Ecto neural progenitor cell (in vitro differentiated cells): ENCODE measurements at regions not wholly inside any gene's neighbourhood (a gene's known extent, or its start where the extent isn't known, plus 50 kb on each side); places are given as distances from the start of the nearest gene placed in this dataset.

Experiments
- DNase-seq: peaks from one replicate; pipeline ENCODE4 v3.0.0-alpha.2; 2018; ENCODE audit warnings: low spot score

DNA sequence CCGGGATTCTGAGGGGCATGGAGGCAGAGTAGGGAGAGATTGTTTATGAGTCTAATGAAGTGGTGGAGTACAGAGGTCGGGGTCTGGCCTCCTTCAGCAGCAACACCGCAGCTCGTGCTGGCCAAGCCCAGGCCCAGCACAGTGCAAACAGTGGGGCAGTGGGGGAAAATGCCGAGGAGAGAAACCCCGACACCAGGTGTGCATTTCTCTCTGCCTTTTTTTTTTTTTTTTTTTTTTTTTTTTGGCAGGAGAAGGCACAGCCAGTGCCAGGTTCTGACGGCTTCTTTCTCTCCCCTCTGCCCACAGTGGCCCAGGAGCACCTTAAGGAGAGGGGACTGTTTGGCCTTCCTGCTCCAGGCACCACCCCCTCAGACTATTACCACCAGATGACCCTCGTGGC is 219.3 kb downstream of the GLI2 start:
- no peak for DNase-seq

DNA sequence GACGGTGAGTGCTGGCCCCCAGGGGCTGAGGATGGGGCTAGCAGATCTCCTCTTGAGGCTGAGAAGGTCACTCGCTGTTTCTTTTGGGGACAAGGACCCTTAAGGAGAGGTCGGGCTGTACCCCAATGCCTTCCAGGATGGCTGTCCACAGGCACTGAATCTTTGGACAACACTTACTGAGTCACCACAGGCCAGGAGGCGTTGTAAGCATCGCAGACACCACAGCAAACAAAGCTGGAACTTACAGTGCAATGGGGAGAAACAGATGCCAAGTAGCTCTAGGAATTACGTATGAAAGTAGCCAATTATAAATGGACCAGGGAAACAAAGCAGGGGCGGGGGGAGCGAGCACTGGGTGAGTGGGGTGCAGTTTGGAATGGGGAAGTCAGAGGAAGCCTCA is 219.8 kb downstream of the GLI2 start:
- DNase-seq = no peak

DNA sequence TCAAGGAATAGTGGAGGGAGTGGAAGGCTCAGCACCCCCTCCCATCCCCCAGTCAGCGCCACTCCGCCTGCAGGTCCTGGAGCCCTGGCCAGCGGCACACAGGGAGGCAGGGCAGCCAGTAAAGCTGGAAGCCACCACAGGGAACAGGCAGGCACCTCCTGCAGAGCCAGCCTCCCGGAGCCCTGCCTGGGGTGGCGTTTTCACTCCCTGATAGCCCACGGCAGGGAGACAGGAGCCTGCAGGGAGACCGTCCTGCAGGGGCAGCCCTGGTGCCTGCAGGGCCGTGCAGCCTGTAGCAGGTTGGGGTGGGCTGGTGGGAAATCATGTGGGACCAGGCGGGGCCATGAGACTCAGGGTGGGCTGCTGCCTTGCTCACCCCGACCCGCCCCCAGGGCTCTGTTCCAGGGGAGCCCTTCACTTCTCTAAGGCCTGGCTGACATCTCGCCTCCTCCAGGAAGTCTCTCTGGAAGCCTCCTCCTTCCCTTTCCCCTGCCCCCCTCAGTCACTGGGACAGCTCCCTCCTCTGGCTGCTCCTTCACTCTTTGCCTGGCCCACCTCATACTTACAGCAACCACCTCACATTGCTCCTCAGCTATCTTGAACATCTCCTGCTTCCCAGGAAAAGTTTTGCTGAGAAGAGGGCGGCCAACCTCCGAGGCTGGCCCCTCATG is 221.0 kb downstream of the GLI2 start:
- DNase-seq = no peak

DNA sequence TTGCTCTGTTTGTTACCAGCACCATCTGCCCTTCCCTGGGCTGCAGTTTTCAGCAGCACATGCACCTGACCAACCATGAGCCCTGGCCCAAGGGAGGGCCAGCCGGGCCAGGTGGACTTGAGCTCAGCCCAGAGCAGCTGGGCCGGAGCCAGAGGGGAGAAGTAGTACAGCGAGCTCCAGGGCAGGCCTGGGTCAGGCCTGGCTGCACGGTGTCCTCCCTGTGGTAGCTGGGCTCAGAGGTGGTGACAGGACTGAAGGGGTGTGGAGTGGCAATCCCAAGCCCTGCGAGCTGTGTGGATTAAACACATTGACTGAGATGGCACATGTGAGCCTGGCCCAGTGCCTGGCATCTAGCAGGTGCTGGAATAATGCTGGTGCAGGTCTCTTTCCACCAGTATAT is 222.2 kb downstream of the GLI2 start:
- DNase-seq = no peak

DNA sequence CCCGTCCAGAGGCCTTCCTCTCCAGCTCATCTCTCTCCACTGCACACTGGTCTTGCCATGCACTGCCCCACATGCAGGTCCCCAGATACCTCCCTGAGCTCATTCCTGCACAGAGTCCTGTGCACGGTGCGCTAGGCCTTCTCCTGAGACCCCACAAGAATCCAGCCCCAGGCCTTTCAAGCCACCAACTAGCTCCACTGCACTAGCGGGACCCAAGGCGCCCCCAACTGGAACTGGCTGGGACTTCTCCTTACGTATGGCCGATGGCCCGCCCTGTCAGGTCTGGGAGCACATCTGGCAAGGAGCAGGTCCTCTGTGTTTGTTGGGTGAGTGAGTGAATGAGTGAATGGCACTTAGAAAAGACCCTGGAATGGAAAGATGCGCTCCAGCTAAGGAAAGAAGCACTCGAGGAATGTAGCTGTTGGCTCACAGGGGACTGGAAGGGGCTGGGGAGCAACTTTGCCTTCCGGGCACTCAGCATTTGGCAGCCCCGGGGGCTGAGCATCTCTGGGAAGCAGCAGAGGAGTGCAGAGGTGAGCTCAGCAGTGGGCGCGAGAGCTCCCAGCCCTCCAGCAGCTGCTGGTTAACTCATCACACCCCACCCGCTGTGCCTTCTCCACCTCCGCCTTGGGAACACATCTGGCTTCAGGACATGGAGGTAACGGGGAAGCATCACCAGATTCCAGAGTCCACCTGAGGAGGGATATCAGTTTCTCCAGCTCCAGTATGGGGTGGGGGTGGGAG is 223.1 kb downstream of the GLI2 start:
- DNase-seq = peak; percentile 81

DNA sequence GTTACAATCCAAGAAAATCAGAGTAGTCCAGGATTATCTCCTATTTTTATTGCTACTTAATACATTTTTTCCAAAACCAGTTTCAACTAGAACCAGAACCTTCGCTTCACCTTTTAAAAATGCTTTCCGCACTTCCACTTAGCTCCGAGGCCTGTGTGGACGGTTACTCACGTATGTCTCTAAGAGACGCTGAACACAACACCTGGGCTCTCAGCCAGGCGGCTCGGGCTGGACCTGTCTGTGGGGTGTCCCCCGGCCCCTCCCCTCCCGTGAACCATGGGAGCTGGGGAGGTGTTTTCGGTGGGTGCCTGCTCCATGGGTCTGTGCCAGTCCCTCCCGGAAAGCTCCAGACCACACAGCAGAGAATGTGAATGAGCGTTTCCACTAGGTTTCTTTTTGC is 223.8 kb downstream of the GLI2 start:
- DNase-seq = no peak

DNA sequence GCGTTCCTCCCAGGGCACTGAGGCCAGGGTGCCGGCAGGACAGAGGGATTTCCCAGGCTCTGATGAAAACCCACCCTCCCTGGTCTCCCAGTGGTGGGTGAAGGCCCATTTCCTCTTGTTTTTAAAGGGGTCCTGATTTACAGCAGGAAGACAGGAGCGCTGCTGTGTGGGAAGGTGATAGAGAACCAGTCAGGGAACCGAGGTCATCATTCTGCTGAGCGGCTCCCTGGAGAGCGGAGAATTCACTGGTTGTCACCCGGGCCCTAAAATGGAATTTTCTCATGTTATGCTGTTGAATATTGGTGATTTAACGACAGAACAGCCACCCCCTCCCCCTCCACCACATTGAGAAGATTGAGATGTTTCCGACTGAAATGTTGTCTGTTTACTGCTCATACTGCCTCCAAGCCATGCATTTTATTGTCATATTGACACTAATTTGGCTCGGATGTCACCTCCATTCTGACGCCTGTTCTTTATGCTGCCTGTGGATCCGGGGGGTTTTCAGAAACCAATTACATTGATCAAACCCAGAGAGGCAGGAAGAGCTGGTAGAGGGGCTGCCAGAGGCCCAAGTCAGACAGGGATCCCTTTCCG is 225.2 kb downstream of the GLI2 start:
- no peak for DNase-seq

DNA sequence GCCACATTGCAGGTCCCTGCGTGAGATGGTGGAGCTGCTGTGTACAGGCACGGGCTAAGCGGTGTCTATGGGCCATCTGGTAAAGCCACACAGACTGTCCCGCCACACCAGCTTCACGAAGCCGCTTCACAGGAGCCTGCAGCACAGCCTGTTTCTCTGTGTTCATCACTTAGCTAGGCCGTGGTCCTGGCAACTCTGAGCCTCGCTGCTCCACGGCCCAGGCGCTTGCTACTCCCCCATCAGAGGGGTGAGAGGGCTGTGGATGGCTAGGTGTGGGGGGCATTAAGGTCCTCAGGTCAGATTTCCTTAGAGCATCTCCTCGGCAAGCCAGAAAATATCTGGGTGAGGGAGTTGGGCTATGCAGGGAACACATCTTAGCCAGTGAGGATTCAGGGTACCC is 225.7 kb downstream of the GLI2 start:
- no peak for DNase-seq

DNA sequence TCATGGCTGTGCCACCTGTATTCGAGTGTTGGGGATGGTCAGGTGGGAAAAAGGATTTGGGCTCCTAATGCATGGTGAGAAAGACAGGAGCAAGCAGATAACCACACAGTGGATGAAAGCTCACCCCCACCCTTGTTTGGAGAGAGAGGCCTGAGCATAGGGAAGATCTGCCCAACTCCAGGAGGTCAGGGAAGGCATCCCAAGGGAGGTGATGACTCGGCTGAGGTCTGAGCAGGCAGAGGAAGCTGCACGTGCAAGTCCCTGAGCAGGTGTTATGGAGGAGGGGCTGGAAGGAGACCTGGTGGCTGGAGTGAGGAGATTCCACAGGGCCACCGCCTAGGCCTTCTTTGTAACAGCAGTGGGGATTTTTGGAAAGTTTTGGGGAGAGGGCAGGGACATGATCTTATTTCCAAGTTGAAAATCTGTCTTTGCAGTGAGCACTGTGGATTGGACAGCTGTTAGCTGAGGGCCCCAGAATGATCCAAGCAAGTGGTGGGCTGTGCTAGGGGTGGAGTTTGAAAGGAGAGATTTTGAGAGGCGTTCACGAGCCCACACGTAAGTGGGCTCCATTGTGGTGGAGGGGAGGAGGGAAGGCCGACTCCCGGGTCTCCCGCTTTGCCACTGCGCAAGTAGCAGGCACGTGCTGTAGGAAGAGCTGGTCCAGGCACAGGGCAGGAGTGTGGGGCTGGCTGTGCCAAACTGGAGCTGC is 228.5 kb downstream of the GLI2 start:
- DNase-seq = no peak

DNA sequence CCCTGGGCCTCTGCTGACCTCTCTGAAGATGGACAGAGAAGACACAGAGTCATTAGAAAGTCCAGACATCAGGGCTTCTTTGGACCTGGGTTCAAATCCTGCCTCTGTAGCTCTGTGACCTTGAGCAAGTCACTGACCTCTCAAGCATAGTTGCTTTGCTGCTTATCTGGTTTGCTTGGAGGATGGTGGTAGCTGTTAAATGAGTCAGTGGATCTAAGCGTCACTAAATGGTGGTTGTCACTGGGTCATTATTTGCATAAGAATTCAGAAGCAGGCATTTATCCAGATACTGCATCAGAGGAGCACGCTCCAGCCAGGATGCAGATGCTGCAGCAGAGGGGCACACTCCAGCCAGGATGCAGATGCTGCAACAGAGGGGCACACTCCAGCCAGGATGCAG is 229.2 kb downstream of the GLI2 start:
- no peak for DNase-seq

DNA sequence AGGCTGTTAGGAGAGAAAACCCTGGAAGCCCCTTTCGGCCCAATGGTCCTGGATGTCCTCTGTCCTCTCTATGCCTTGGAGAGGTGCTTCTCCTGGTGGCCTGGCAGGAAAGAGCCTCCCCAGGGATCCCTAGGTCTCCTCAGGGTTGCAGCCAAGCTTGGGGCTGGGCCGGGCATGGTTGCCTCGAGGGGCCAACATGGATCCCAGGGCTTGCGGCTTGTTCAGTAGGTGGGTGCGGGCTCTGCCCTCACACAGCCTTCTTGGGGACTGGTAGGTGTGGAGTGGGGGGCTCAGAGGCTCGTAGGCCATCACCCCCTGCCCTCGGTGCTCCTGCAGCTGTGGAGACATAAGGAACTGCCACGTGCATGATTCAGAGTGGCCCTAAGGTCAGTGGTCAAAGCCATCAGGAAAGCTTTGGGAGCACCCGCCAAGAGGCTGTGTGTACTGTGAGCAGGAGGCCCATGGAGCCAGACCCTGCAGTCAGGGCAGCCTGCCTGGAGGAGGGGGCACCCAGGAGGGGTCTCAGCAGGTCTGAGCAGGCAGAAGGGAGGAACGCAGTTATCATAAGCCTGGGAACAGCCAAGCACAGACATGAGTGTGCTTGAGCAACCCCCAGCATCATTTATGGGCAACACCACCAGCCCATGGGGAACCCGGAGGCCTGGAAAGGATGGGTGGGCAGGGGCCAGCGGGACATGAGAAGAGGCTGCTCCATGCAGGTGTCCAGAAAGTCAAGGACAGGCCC is 231.0 kb downstream of the GLI2 start:
- no peak for DNase-seq

DNA sequence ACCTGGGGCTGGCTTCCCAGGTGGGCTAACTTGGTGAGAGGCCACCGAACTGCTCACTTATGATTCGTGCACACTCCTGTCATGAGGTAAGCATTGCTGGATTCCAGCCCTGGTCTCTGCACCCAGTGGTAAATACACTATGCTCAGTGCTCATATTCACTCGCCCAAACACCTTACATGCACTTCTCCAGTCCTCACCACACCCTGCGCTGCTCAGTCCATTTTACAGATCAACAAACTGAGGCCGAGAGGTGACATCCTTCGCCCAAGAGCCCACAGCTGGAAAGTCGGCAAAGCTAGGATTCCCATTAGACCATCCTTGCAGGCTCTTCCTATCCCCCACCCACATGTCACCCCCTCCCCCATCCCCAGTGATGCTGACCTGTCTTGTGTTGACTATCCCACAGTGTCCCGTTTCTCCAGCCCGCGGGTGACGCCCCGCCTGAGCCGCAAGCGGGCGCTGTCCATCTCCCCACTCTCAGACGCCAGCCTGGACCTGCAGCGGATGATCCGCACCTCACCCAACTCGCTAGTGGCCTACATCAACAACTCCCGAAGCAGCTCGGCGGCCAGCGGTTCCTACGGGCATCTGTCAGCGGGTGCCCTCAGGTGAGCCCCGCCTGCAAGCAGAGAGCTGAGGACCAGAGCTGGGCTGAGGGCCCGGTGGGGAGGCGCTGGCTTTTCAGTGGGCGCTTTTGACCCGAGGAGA is 232.8 kb downstream of the GLI2 start:
- no peak for DNase-seq

DNA sequence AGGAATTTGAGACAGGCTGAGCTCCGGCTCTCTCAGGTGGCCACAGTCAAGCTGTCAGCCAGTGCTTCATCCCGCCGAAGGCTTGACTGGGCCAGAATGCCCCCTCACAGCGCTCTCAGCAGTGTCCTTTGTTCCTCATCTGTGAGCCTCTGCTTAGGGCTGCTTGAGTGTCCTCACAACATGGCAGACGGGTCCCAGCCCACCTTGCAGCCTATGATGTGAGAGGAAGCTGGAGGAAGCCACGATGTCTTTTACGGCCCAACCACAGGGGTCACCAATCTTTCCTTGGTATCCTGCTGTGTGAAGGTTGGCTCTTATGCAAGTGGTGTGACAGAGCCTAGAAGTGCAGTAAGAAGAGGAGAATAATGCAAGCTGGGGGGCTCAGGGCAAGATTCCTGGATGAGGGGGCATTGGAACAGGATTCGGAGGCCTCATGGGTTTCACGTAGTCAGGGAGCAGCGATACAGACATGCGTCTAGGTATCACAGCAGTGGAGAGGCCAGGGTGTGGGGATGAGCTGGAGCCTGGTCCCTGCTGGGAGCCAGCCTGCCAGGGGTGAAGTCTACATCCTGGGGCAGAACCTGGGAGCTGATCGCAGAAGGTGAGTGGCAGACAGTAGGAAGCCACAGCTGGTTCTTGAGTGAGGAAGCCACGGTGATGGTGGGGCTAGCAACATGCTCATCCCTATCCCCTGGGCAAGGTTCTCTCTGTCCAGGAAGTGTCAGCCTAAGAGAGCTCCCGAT is 234.1 kb downstream of the GLI2 start:
- DNase-seq = no peak

DNA sequence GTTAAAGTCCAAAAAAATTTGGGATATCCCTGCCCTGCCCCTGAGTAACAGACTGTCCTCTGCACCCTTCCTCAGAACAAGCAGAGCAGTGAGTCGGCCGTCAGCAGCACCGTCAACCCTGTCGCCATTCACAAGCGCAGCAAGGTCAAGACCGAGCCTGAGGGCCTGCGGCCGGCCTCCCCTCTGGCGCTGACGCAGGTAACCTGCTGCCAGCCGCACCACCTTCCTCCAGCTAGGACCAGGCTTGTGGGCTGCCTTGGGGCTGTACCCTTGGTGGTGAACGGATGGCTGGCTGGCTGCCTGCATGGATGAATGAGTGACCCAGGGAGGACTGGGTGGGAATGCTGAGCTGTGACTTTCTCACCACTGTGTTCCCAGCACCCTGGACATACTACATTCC is 236.2 kb downstream of the GLI2 start:
- no peak for DNase-seq

DNA sequence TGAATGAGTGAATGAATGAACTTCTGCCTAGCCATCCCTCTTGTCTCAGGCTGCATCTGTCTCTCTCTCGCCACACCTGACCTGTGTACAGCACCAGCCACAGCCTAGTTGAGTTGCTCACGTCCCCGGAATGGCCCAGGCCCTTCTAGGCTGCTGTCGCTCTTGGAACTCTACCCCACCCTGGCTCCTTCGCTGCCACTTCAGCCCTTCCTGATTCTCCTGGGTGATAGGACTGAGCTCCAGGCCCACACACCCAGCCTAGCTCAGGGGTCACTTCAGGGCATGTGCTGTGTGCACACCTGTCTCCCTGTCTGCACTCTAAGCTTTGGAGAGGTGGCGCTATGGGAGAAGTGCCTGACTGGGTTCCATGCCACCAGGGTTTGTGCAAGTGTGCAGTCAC is 236.6 kb downstream of the GLI2 start:
- DNase-seq = no peak

DNA sequence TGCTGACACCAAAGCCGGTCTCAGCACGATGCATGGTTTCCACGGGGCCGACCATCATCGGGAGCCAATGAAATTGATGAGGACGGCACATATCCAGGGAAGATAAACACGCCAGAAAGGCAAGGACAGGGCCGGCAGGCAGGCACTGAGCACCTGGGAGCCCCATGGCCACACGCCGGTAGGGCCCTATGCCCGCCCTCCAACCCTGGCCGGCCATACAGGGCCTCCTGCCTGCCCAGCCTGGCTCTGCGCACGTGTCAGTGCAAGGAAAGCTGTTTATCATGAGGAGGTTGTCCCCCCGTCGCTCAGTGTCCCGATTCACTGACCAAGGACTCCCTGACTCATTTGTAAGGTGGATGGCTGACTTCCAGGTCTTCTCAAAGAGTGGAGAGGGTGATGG is 237.5 kb downstream of the GLI2 start:
- DNase-seq = no peak

DNA sequence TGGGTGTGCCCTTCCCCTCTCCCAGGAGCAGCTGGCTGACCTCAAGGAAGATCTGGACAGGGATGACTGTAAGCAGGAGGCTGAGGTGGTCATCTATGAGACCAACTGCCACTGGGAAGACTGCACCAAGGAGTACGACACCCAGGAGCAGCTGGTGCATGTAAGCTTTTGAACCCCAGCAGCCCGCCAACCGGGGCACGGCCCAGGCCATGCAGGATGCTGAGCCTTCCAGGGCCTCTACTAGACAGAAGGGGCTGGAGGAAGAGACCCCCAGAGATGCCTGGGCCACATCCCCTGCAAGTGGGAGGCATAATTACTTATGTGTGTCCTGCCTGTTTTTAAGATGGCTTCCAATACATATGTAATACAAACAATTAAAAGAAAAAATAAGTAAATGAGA is 239.3 kb downstream of the GLI2 start:
- no peak for DNase-seq

DNA sequence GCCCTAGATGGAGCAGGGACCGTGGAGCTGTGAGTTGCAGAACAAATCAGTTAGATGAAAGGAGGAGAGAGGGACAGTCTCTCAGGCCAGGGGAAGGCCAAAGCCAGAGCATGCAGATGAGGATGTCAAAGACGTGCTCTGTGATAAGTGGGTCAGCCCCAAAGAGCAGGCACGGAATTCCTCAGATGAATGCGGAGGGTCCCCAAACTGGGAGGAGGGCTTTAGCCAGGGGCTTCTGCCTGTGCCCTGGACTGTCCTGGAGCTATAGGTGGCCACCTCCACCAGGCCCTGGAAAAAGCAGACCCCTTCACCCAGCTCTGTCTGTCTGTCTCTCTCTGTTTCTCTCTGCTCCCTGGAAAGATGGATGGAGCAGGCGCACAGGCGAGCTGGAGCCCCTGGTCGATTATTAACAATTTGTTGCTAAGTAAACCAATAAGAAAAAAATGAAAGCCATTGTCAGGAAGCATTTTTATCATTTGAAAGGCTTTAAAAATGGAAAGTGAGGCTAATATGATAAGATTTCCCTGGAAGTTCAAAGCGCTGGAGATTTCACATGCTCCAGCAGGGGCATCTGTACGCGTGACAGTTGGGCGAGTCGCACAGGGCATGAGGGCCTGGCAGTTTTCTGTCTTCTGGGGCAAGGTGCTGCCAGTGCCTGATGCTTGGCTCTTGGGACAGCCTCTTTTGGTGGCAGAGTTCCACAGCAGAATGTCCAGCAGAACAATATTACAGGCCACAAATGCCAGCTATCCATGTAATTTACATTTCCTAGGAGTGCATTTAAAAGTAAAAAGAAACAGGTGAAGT is 241.0 kb downstream of the GLI2 start:
- DNase-seq = no peak

DNA sequence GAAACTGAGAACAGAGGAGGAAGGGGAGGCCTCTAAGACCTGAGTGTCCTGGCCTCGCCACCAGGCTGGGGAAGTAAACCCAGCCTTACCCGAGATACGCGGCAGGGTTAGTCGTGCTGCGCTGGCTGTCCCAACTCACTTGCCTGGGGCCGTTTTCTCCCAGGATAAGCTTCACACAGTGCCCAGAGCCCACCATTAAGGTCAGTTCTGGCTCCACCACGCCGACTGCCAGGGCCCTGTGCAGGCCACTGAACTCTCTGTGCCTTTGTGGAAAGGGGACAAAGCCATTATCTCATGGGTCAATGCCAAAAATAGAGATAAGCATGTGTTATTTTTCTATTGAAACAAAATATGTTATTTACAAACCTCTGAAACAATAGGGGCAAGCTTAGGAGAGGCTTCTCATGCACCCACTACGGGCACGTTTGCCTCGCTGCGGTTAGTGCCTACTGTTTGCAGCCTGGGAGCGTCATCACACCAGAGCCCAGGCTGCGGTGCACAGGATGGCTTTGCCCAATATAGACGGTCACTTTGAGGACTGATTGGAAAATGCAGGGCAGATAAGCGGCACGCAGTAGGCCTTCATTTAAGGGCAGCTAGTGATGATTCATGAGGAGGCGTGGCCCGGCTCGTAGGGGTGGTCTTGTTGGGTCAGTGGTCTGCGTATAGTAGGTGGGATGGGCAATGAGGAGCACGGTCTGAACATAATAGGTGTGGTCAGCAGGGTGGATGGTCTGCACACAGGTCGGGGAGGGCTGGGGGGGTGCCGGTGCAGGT is 242.1 kb downstream of the GLI2 start:
- no peak for DNase-seq
